Neural cell (in vitro differentiated cells): ENCODE measurements at regions not wholly inside any gene's neighbourhood (a gene's known extent, or its start where the extent isn't known, plus 50 kb on each side); places are given as distances from the start of the nearest gene placed in this dataset.

Experiments used
- H2AFZ ChIP-seq: fragments of 200-600, 300-800 bp; sonication (generic), shearing (Covaris generic); 2 replicates; pipeline ENCODE4 v1.6.0; 2014; ENCODE audit warnings: low read depth, mild to moderate bottlenecking, antibody characterized with exemption, low read length, moderate library complexity
- H3F3A ChIP-seq: fragments of 200-600 bp; shearing (Covaris generic); 2 replicates; pipeline ENCODE4 v1.6.1; 2016; ENCODE audit warnings: mild to moderate bottlenecking, moderate library complexity, mixed read lengths, antibody characterized with exemption, low read length; ENCODE audit not compliant: insufficient read depth, poor library complexity, severe bottlenecking
- H3K27ac ChIP-seq: fragments of 200-600, 300-800 bp; sonication (generic), shearing (Covaris generic); 2 replicates; pipeline ENCODE4 v1.5.1; 2014; ENCODE audit warnings: mild to moderate bottlenecking, low read length, moderate library complexity
- H3K27me3 ChIP-seq: fragments of 300-800, 200-600 bp; sonication (generic), shearing (Covaris generic); 2 replicates; pipeline ENCODE4 v1.6.0; 2014; ENCODE audit warnings: mild to moderate bottlenecking, low read depth, low read length, moderate library complexity; ENCODE audit not compliant: insufficient read depth
- H3K36me3 ChIP-seq: fragments of 300-800, 200-600 bp; sonication (generic), shearing (Covaris generic); 2 replicates; pipeline ENCODE4 v1.5.1; 2014; ENCODE audit warnings: mild to moderate bottlenecking, antibody characterized with exemption, low read length, moderate library complexity; ENCODE audit not compliant: insufficient read depth
- H3K4me2 ChIP-seq: fragments of 300-800, 200-600 bp; sonication (generic), shearing (Covaris generic); 2 replicates; pipeline ENCODE4 v1.6.0; 2014; ENCODE audit warnings: mild to moderate bottlenecking, low read length
- H3K4me3 ChIP-seq: fragments of 300-800, 200-600 bp; sonication (generic), shearing (Covaris generic); 2 replicates; pipeline ENCODE4 v1.5.1; 2014; ENCODE audit warnings: mild to moderate bottlenecking, low read length, moderate library complexity
- H3K79me2 ChIP-seq: fragments of 200-600 bp; shearing (Covaris generic); replicated peaks from 2 replicates; pipeline ENCODE4 v1.6.0; 2014; ENCODE audit warnings: mild to moderate bottlenecking, low read length, moderate library complexity; ENCODE audit not compliant: insufficient read depth
- H3K9ac ChIP-seq: fragments of 300-800, 200-600 bp; sonication (generic), shearing (Covaris generic); 2 replicates; pipeline ENCODE4 v1.6.1; 2016; ENCODE audit warnings: mild to moderate bottlenecking, low read length, mixed read lengths
- H3K9me2 ChIP-seq: fragments of 200-600 bp; shearing (Covaris generic); 2 replicates; pipeline ENCODE4 v1.6.1; 2016; ENCODE audit warnings: mild to moderate bottlenecking, low read length, mixed read lengths; ENCODE audit not compliant: insufficient read depth
- H3K9me3 ChIP-seq: fragments of 200-600, 300-800 bp; sonication (generic), shearing (Covaris generic); 2 replicates; pipeline ENCODE4 v1.6.1; 2016; ENCODE audit warnings: mild to moderate bottlenecking, mixed run types, low read length, moderate library complexity, mixed read lengths
- H4K20me1 ChIP-seq: fragments of 200-600 bp; shearing (Covaris generic); 2 replicates; pipeline ENCODE4 v1.6.1; 2016; ENCODE audit warnings: mild to moderate bottlenecking, mixed run types; ENCODE audit not compliant: insufficient read depth
- CTCF ChIP-seq: fragments of 450-650 bp; IDR thresholded peaks from 2 replicates; pipeline ENCODE4 v1.5.1; 2014; ENCODE audit warnings: antibody characterized with exemption, mild to moderate bottlenecking, moderate library complexity; ENCODE audit not compliant: poor library complexity, severe bottlenecking
- EP300 ChIP-seq: fragments of 450-650 bp; conservative IDR thresholded peaks from 2 replicates; pipeline ENCODE4 v1.6.1; 2014; ENCODE audit warnings: antibody characterized with exemption, mild to moderate bottlenecking, moderate library complexity; ENCODE audit not compliant: poor library complexity, severe bottlenecking
- EZH2 ChIP-seq: fragments of 200-600, 300-800 bp; shearing (Covaris generic), sonication (generic); IDR thresholded peaks from 2 replicates; pipeline ENCODE4 v1.6.1; 2014; ENCODE audit warnings: antibody characterized with exemption, low read length, borderline replicate concordance, mild to moderate bottlenecking; ENCODE audit not compliant: insufficient read depth, poor library complexity, severe bottlenecking
- MXI1 ChIP-seq: fragments of 450-650 bp; conservative IDR thresholded peaks from 2 replicates; pipeline ENCODE4 v1.6.1; 2014; ENCODE audit warnings: antibody characterized with exemption, mild to moderate bottlenecking; ENCODE audit not compliant: poor library complexity, severe bottlenecking
- POLR2AphosphoS5 ChIP-seq: IDR thresholded peaks from 2 replicates; pipeline ENCODE4 v1.6.1; 2012
- RAD21 ChIP-seq: fragments of 450-650 bp; conservative IDR thresholded peaks from 2 replicates; pipeline ENCODE4 v1.6.1; 2014; ENCODE audit warnings: antibody characterized with exemption, mild to moderate bottlenecking, moderate library complexity
- REST ChIP-seq: IDR thresholded peaks from 2 replicates; pipeline ENCODE4 v1.6.1; 2012; ENCODE audit warnings: borderline replicate concordance
- SMC3 ChIP-seq: fragments of 450-650 bp; conservative IDR thresholded peaks from 2 replicates; pipeline ENCODE4 v1.6.1; 2014; ENCODE audit warnings: antibody characterized with exemption, mild to moderate bottlenecking, moderate library complexity; ENCODE audit not compliant: poor library complexity
- TAF1 ChIP-seq: IDR thresholded peaks from 2 replicates; pipeline ENCODE4 v1.6.1; 2012; ENCODE audit warnings: low read depth

DNA sequence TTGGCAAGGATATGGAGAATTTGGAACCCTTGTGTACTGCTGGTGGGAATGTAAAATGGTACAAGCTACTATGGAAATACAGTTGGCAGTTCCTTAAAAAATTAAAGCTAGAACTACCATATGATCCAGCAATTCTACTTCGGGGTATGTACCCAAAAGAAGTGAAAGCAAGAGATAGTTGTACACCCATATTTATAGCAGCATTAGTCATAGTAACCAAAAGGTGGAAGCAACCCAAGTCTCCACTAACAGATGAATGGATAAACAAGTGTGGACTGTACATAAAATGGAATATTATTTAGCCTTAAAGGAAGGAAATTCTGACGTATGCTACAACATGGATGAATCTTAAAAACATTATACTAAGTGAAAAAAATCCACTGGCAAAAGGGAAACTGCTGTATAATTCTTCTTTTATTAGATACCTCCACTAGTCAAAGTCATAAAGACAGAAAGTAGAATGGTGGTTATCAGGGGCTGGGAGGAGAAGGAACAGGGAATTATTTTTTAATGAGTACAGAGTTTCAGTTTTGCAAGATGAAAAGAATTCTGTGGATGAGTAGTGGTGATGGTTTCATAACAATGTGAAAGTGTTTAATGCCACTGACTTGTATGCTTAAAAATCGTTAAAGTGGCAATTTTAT, 141.6 kb downstream of the RXFP2 start:
- no peak for TF ChIP-seq POLR2AphosphoS5
- no peak for TF ChIP-seq SMC3
- TF ChIP-seq REST: no peak
- no peak for TF ChIP-seq MXI1
- TF ChIP-seq EZH2: no peak
- TF ChIP-seq TAF1: no peak
- no peak for TF ChIP-seq CTCF
- no peak for TF ChIP-seq RAD21
- TF ChIP-seq EP300: no peak
- no peaks in the 10 kb centered on the region for H3F3A ChIP-seq
- H3K79me2 ChIP-seq: no peaks in the 10 kb centered on the region
- H3K36me3 ChIP-seq: no peaks in the 10 kb centered on the region
- no peaks in the 10 kb centered on the region for H3K9me2 ChIP-seq
- H4K20me1 ChIP-seq: no peaks in the 10 kb centered on the region
- H3K27ac ChIP-seq: no peak overlapping the region
- H3K4me3 ChIP-seq: no peak overlapping the region
- no peaks in the 10 kb centered on the region for H3K9me3 ChIP-seq
- H3K4me2 ChIP-seq: no peak overlapping the region
- H3K27me3 ChIP-seq: no peaks in the 10 kb centered on the region
- no peak overlapping the region for H3K9ac ChIP-seq
- H2AFZ ChIP-seq: no peak overlapping the region

- H3K36me3 ChIP-seq: no peaks in the 10 kb centered on the region
- no peak overlapping the region for H2AFZ ChIP-seq
- H3K9me2 ChIP-seq: no peaks in the 10 kb centered on the region
- TF ChIP-seq SMC3: no peak
- TF ChIP-seq EZH2: no peak
- TF ChIP-seq EP300: no peak
- TF ChIP-seq TAF1: no peak
- TF ChIP-seq RAD21: no peak
- TF ChIP-seq MXI1: no peak
- TF ChIP-seq POLR2AphosphoS5: no peak
- TF ChIP-seq REST: no peak
- no peak for TF ChIP-seq CTCF
- no peak overlapping the region for H3K27ac ChIP-seq
- no peak overlapping the region for H3K4me3 ChIP-seq
- no peaks in the 10 kb centered on the region for H3K9me3 ChIP-seq
- no peak overlapping the region for H3K9ac ChIP-seq
- H3K4me2 ChIP-seq: no peak overlapping the region
- no peaks in the 10 kb centered on the region for H3K27me3 ChIP-seq
- no peaks in the 10 kb centered on the region for H4K20me1 ChIP-seq
- H3K79me2 ChIP-seq: no peaks in the 10 kb centered on the region
- no peaks in the 10 kb centered on the region for H3F3A ChIP-seq
Observed at GRCh38 chr13:31881495-31881882, 142.2 kb downstream of the RXFP2 start.
